OCI-LY7 (cell line): ENCODE measurements at regions not wholly inside any gene's neighbourhood (a gene's known extent, or its start where the extent isn't known, plus 50 kb on each side); places are given as distances from the start of the nearest gene placed in this dataset.

ENCODE experiments used
- CTCF ChIP-seq: fragments of 200-600 bp; sonication (generic); conservative IDR thresholded peaks from 2 replicates; pipeline ENCODE4 v1.5.1; 2014; ENCODE audit warnings: mild to moderate bottlenecking, antibody characterized with exemption, low read length, moderate library complexity, mixed read lengths
- EZH2phosphoT487 ChIP-seq: fragments of 200-600 bp; sonication (generic); IDR thresholded peaks from 2 replicates; pipeline ENCODE4 v1.6.1; 2018; ENCODE audit warnings: low read depth, borderline replicate concordance, mild to moderate bottlenecking, mixed run types, antibody characterized with exemption, low read length, moderate library complexity, mixed read lengths

- TF ChIP-seq CTCF (no peak), EZH2phosphoT487 (no peak)
Observed at GRCh38 chr2:164023896-164024295, 288.1 kb upstream of the FIGN start.
